ENCODE measurements at regions not wholly inside any gene's neighbourhood (a gene's known extent, or its start where the extent isn't known, plus 50 kb on each side); places are given as distances from the start of the nearest gene placed in this dataset.
"Not testable (repeated sequence)": the region's sequence is repeated elsewhere in the genome, so short reads cannot be mapped to it uniquely, and the experiment has no call there.

DNA sequence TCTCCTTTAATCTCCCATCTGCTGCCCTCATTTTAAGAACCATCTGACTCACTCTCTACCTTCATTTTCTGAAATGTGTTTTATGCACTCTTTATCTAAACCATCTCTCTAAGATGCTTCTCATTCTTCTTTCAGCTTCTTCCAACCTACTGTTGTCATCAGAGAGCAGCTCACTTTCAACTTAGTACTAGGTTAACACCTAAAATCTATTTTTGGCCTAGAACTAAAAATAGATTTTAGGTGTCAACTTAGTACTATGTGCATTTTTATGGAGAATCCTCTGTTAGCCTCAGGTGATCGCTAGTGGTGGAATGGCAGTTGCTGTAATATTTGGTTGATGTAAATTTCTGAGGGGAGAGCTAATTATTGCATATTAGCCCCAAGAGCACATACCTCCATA, 277.1 kb downstream of the KCNJ2 start:
- Histone ChIP-seq H3K9ac (ENCODE audit: control insufficient read depth, extremely low read depth, insufficient read depth, low read length) (no peak overlapping the region), H3K9me3 (ENCODE audit: control insufficient read depth, low read depth, low read length) (no peaks in the 10 kb centered on the region), H3K9me1 (ENCODE audit: control insufficient read depth, extremely low read depth, insufficient read depth, low read length) (no peaks in the 10 kb centered on the region), H4K20me1 (ENCODE audit: control insufficient read depth, extremely low read depth, insufficient read depth, low read length) (no peaks in the 10 kb centered on the region), H3K4me2 (ENCODE audit: control insufficient read depth, extremely low read depth, insufficient read depth, low read depth, low read length) (no peak overlapping the region), H3K27ac (ENCODE audit: control insufficient read depth, insufficient read depth, low read length) (no peak overlapping the region), H3K4me3 (ENCODE audit: control insufficient read depth in 2 of 3, extremely low read depth in 1 of 3, insufficient read depth in 2 of 3, low read depth in 1 of 3, low read length in 3 of 3) (no peak overlapping the region), H3K36me3 (ENCODE audit: control insufficient read depth in 2 of 2, extremely low read depth in 1 of 2, insufficient read depth in 2 of 2, low read length in 2 of 2) (no peaks in the 10 kb centered on the region), H3K4me1 (ENCODE audit: control insufficient read depth, extremely low read depth, insufficient read depth, low read length) (no peaks in the 10 kb centered on the region), H2AFZ (ENCODE audit: control insufficient read depth, low read length) (no peak overlapping the region), H3K27me3 (ENCODE audit: control insufficient read depth, extremely low read depth, insufficient read depth, low read length) (no peaks in the 10 kb centered on the region), H3K79me2 (ENCODE audit: control insufficient read depth, insufficient read depth, low read length) (no peaks in the 10 kb centered on the region)
- dilution Hi-C loops (cut with MboI; ENCODE audit: extremely low pct_ligation_motif_present, low sequenced_read_pairs): no loop called here
- DNase-seq (ENCODE audit: low read depth, low spot score): no peak
- no peak for FAIRE-seq
- TF ChIP-seq, protein P1, sequence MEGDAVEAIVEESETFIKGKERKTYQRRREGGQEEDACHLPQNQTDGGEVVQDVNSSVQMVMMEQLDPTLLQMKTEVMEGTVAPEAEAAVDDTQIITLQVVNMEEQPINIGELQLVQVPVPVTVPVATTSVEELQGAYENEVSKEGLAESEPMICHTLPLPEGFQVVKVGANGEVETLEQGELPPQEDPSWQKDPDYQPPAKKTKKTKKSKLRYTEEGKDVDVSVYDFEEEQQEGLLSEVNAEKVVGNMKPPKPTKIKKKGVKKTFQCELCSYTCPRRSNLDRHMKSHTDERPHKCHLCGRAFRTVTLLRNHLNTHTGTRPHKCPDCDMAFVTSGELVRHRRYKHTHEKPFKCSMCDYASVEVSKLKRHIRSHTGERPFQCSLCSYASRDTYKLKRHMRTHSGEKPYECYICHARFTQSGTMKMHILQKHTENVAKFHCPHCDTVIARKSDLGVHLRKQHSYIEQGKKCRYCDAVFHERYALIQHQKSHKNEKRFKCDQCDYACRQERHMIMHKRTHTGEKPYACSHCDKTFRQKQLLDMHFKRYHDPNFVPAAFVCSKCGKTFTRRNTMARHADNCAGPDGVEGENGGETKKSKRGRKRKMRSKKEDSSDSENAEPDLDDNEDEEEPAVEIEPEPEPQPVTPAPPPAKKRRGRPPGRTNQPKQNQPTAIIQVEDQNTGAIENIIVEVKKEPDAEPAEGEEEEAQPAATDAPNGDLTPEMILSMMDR (optimal IDR thresholded peaks at IDR 0.05 in 1 of 3, IDR thresholded peaks at IDR 0.05 in 1 of 3, conservative IDR thresholded peaks at IDR 0.05 in 1 of 3; ENCODE audit: extremely low read depth in 1 of 3, insufficient read depth in 2 of 3, low read length in 3 of 3): no peak
- no peak for TF ChIP-seq EZH2 (IDR thresholded peaks at IDR 0.05; ENCODE audit: low read length)

DNA sequence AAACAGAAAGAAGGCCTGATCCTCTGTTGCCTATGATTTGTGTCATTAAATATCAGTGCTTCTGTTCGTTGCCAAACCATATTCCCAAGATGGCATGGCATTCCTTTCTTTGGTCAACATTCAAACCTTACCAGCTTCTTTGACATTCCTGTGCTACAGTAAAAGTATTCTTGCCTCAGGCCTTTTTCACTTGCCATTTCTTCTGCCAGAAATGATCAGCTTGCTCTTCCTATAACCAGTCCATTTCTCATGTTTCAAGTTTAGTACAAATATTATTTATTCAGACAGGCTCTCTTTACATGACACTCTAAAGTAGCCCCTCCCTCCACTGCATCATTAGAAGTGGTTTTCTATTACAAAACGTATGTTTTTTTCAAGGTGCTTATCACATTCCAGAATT, 278.3 kb downstream of the KCNJ2 start:
- TF ChIP-seq EZH2 (IDR thresholded peaks at IDR 0.05; ENCODE audit: low read length): no peak
- TF ChIP-seq, protein P1 (optimal IDR thresholded peaks at IDR 0.05 in 1 of 3, IDR thresholded peaks at IDR 0.05 in 1 of 3, conservative IDR thresholded peaks at IDR 0.05 in 1 of 3; ENCODE audit: extremely low read depth in 1 of 3, insufficient read depth in 2 of 3, low read length in 3 of 3): no peak
- no peak for FAIRE-seq
- Histone ChIP-seq H3K4me1 (ENCODE audit: control insufficient read depth, extremely low read depth, insufficient read depth, low read length) (no peaks in the 10 kb centered on the region), H2AFZ (ENCODE audit: control insufficient read depth, low read length) (no peak overlapping the region), H3K9me1 (ENCODE audit: control insufficient read depth, extremely low read depth, insufficient read depth, low read length) (no peaks in the 10 kb centered on the region), H3K27ac (ENCODE audit: control insufficient read depth, insufficient read depth, low read length) (no peak overlapping the region), H3K4me3 (ENCODE audit: control insufficient read depth in 2 of 3, extremely low read depth in 1 of 3, insufficient read depth in 2 of 3, low read depth in 1 of 3, low read length in 3 of 3) (no peak overlapping the region), H3K4me2 (ENCODE audit: control insufficient read depth, extremely low read depth, insufficient read depth, low read depth, low read length) (no peak overlapping the region), H3K9me3 (ENCODE audit: control insufficient read depth, low read depth, low read length) (no peaks in the 10 kb centered on the region), H3K79me2 (ENCODE audit: control insufficient read depth, insufficient read depth, low read length) (no peaks in the 10 kb centered on the region), H4K20me1 (ENCODE audit: control insufficient read depth, extremely low read depth, insufficient read depth, low read length) (no peaks in the 10 kb centered on the region), H3K9ac (ENCODE audit: control insufficient read depth, extremely low read depth, insufficient read depth, low read length) (no peak overlapping the region), H3K36me3 (ENCODE audit: control insufficient read depth in 2 of 2, extremely low read depth in 1 of 2, insufficient read depth in 2 of 2, low read length in 2 of 2) (no peaks in the 10 kb centered on the region), H3K27me3 (ENCODE audit: control insufficient read depth, extremely low read depth, insufficient read depth, low read length) (no peaks in the 10 kb centered on the region)
- DNase-seq (ENCODE audit: low read depth, low spot score): no peak
- dilution Hi-C loops (cut with MboI; ENCODE audit: extremely low pct_ligation_motif_present, low sequenced_read_pairs): no loop called here

DNA sequence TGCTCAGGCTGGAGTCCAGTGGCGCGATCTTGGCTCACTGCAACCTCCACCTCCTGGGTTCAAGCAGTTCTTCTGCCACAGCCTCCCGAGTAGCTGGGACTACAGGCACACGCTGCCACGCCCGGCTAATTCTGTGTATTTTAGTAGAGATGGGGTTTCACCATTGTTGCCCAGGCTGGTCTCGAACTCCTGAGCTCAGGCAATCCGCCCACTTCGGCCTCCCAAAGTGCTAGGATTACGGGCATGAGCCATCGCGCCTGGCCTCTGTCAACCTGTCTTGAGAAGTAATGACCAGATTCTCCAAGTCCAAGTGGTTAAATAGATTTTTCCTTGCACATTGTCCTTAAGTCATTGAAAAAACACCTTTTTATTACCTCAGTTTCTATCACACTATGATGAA, 283.7 kb downstream of the KCNJ2 start:
- FAIRE-seq; dilution Hi-C loops (cut with MboI; ENCODE audit: extremely low pct_ligation_motif_present, low sequenced_read_pairs); H3K4me2 ChIP-seq (ENCODE audit: control insufficient read depth, extremely low read depth, insufficient read depth, low read depth, low read length); H4K20me1 ChIP-seq (ENCODE audit: control insufficient read depth, extremely low read depth, insufficient read depth, low read length); H3K9ac ChIP-seq (ENCODE audit: control insufficient read depth, extremely low read depth, insufficient read depth, low read length); H3K27me3 ChIP-seq (ENCODE audit: control insufficient read depth, extremely low read depth, insufficient read depth, low read length); H3K4me3 ChIP-seq (ENCODE audit: control insufficient read depth in 2 of 3, extremely low read depth in 1 of 3, insufficient read depth in 2 of 3, low read depth in 1 of 3, low read length in 3 of 3); H3K79me2 ChIP-seq (ENCODE audit: control insufficient read depth, insufficient read depth, low read length); H3K27ac ChIP-seq (ENCODE audit: control insufficient read depth, insufficient read depth, low read length); H3K36me3 ChIP-seq (ENCODE audit: control insufficient read depth in 2 of 2, extremely low read depth in 1 of 2, insufficient read depth in 2 of 2, low read length in 2 of 2); DNase-seq (ENCODE audit: low read depth, low spot score); H3K9me1 ChIP-seq (ENCODE audit: control insufficient read depth, extremely low read depth, insufficient read depth, low read length); H3K9me3 ChIP-seq (ENCODE audit: control insufficient read depth, low read depth, low read length); H2AFZ ChIP-seq (ENCODE audit: control insufficient read depth, low read length); H3K4me1 ChIP-seq (ENCODE audit: control insufficient read depth, extremely low read depth, insufficient read depth, low read length): not testable (repeated sequence)

Data from keratinocyte (primary cell).